HG03175 (cell line): ENCODE measurements at regions not wholly inside any gene's neighbourhood (a gene's known extent, or its start where the extent isn't known, plus 50 kb on each side); places are given as distances from the start of the nearest gene placed in this dataset.

Source experiments
- ATAC-seq: cut with Tn5 transposase; IDR thresholded peaks from one replicate; pipeline ENCODE4 v1.9.1; 2021; ENCODE audit warnings: mild to moderate bottlenecking, moderate library complexity; ENCODE audit not compliant: unreplicated experiment

- no peak for ATAC-seq
Measured at GRCh38 chr16:72523087-72523486, 351.1 kb upstream of the PMFBP1 start.

DNA sequence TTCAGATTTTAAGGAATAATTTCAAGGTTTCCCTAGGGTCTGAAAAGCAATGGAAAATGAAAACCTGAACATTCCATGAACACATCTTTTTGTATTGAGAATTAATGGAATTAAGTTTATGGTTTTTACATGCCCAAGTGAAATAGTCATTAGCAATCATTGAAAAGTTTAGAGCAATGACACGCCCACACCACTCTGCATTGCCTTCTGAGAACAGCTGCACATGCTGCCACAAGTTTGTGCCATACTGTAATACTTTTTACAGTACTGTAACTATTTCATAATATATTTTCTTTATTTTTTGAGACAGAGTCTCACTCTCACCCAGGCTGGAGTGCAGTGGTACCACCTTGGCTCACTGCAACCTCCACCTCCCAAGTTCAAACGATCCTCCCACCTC is 345.2 kb upstream of the PMFBP1 start:
- no peak for ATAC-seq

- no peak for ATAC-seq
Measured at GRCh38 chr16:72511171-72511570, 339.2 kb upstream of the PMFBP1 start.

- no peak for ATAC-seq
Measured at GRCh38 chr16:72508191-72508590, 336.2 kb upstream of the PMFBP1 start.

- no peak for ATAC-seq
Measured at GRCh38 chr16:72502594-72503005, 330.6 kb upstream of the PMFBP1 start.

GRCh38 chr16:72501739-72502593 is 330.0 kb upstream of the PMFBP1 start:
- ATAC-seq, result peak; percentile 82

DNA sequence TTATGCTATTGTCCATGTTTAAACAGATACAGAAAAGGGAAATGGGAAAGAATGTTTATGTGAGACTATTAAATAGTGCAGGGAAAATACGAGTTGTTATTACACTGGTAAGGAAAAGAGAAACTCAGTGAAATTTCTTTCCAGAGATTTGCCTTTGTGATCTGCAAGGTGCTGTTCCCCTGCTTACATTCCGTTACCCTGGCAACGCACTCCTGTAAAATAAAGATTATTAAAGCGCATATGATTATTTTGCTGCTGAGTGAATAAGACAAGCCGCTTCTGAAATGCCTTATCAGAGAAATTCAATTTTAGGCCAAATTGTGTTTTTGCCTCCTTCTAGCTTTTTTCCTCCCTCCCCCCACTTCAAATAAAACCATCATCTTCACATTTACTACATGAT is 328.6 kb upstream of the PMFBP1 start:
- ATAC-seq, result no peak

DNA sequence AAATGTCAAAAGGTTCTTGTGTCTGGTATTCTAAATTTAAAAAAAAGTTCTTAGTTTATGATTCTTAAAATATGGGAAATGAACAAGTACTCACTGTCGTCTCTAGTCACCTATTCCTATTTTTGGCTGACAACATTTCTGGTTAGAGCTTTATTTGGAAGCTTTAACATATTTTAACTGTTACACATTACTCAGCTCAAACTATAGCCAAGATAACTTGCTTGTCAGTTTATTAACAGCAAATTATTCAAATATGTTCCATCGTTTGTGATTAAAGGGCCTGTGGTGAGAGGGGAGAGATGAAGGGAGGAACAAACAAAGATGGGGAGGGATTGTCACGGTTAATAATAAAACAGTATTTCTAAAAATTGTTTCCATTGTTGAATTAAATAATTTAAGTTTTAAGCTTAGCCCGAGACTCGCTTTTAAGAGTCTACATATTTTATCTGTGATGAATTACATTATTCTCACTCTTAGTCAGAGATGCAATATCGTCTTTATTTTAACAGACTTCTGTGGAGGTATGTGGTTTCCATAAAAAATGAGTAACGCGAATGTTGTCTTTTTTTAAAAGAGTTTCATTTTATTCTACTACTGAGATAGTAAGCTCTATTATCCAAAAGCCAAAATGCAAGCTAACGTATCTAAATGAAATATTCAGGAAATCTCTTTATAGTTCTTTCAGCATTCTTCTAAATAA is 321.9 kb upstream of the PMFBP1 start:
- ATAC-seq, result no peak

DNA sequence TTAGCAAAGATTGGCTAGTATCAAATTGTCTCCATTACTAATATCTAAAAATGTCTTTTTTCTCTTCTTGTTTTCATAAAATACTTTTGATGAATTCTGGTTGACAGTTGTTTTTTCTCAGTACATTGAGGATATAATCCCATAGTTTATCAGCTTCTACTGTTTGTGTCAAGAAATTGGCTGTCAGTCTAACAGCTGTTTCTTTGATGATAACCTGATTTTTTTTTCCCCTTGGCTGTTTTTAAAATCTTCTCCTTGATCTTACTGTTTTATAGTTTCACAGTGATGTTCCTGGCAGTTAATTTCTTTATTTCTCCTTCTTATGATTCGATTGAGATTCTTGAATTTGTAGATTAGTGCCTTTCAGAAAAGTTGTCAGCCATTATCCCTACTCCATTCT is 315.3 kb upstream of the PMFBP1 start:
- no peak for ATAC-seq

DNA sequence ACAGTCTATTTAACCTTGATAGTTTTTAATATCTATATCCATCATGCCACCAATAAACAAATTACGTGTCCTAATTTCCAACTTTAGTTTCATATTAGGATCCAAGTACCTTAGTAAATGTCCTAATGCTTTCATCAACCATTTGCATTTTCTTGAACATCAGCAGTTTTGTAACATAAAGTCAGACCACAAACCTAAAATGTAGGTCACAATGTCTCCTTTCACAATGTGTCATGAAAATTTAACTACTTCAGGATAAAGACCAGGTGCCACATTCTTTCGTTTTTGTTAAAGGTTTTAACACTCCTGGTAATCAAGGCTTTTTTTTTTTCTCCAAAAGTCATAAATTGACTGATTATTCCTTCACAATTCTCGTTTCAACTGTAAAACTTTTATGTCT is 310.7 kb upstream of the PMFBP1 start:
- ATAC-seq, result no peak

GRCh38 chr16:72481419-72481818 is 309.5 kb upstream of the PMFBP1 start:
- ATAC-seq, result no peak

GRCh38 chr16:72480911-72481310 is 309.0 kb upstream of the PMFBP1 start:
- ATAC-seq, result no peak

- no peak for ATAC-seq
Measured at GRCh38 chr16:72475688-72476087, 303.7 kb upstream of the PMFBP1 start.

DNA sequence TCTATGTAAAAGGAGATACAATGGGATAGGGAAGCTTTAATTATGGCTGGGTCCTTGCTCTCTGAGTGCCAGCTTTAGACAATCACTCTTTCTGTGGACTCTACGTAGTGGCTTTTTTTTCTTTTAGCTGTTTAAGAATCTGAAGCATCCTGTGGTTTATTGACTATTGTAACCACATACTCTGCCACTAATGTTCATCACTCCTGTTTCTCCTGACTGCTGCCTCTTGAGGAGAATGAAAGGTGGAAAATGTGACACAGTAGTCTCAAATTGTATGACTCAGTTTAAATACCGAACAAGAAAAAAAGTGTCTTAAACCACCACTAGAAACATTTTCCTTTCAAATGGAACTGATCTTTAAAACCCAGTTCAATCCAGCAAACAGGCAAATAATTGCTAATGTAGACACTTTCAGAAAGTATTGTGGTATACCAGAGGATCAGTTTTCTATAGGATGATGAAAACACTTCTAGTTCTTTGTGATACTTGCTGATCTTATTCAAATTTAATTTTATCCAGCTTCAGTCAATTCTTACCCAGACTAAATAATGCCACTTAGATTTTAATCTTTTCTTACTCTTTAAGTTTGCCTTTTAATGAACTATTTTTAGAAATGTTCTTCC is 302.7 kb upstream of the PMFBP1 start:
- no peak for ATAC-seq

GRCh38 chr16:72473631-72474030 is 301.7 kb upstream of the PMFBP1 start:
- ATAC-seq, result no peak

GRCh38 chr16:72471317-72471924 is 299.5 kb upstream of the PMFBP1 start:
- no peak for ATAC-seq

- no peak for ATAC-seq
Measured at GRCh38 chr16:72470541-72470940, 298.6 kb upstream of the PMFBP1 start.

- no peak for ATAC-seq
Measured at GRCh38 chr16:72469932-72470331, 298.0 kb upstream of the PMFBP1 start.

DNA sequence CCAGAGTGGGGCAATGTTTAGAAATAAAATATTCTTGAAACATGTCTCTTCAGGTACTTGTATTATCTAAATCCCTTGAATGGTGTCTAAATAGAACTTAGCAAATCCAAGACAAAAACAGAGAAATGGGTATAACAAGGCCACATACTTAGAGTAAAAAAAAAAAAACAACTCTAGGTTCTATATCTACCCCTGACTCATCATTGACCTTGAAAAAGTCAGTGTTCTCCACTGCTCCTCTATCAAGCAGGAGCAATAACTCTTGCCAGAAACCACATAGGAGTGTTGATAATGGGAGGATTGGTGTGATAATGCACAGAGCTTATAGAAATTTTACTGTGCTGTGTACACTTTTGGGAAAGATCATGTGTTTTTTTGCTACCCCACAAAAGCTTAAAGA is 296.6 kb upstream of the PMFBP1 start:
- ATAC-seq, result no peak

- ATAC-seq, result no peak
Measured at GRCh38 chr16:72467157-72467759, 295.3 kb upstream of the PMFBP1 start.
